ENCODE measurements at regions not wholly inside any gene's neighbourhood (a gene's known extent, or its start where the extent isn't known, plus 50 kb on each side); places are given as distances from the start of the nearest gene placed in this dataset.

DNA sequence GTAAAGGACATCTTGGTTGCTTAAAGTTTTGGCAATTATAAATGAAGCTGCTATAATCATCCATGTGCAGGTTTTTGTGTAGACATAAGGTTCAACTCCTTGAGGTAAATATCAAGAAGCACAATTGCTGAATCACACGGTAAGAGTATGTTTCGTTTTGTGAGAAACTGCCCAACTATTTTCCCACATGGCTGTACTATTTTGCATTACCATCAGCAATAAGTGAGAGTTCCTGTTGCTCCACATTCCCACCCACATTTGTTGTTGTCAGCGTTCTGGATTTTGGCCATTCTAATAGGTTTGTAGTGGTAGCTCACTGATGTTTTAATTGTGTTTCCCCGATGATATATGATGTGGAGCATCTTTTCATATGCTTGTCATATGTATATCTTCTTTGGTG, 118.5 kb upstream of the KCNMB2 start:
- Histone ChIP-seq H3K4ac (ENCODE audit: low read depth, low read length) (no peak overlapping the region), H2AK5ac (ENCODE audit: low read length) (no peak overlapping the region), H3K23ac (ENCODE audit: low read length) (no peak overlapping the region), H3K9ac (ENCODE audit: low read length) (no peak overlapping the region), H3K36me3 (ENCODE audit: control insufficient read depth in 1 of 2, insufficient read depth in 2 of 2, low read length in 2 of 2) (no peaks in the 10 kb centered on the region), H4K8ac (ENCODE audit: low read depth, low read length) (no peak overlapping the region), H3K79me2 (ENCODE audit: control insufficient read depth, insufficient read depth, low read length, poor library complexity) (no peaks in the 10 kb centered on the region), H3K4me3 (ENCODE audit: low read depth, low read length) (no peak overlapping the region), H3K27me3 (ENCODE audit: insufficient read depth, low read length) (no peaks in the 10 kb centered on the region), H3K79me1 (ENCODE audit: low read length) (no peaks in the 10 kb centered on the region), H3K14ac (ENCODE audit: low read length) (no peak overlapping the region), H4K91ac (ENCODE audit: low read depth, low read length) (no peak overlapping the region), H3K9me3 (ENCODE audit: insufficient read depth, low read depth, low read length) (no peaks in the 10 kb centered on the region), H2AFZ (ENCODE audit: insufficient read depth, low read length, poor library complexity) (no peak overlapping the region), H2BK120ac (ENCODE audit: insufficient read depth, low read length, poor library complexity) (no peak overlapping the region), H3K4me2 (ENCODE audit: low read length) (no peak overlapping the region), H3K4me1 (ENCODE audit: control insufficient read depth in 1 of 2, insufficient read depth in 2 of 2, low read length in 2 of 2) (no peaks in the 10 kb centered on the region), H2BK12ac (ENCODE audit: low read length) (no peak overlapping the region), H2BK5ac (ENCODE audit: low read depth, low read length, poor library complexity) (no peak overlapping the region), H3K18ac (ENCODE audit: low read length) (no peak overlapping the region), H3K27ac (ENCODE audit: low read depth, low read length) (no peak overlapping the region), H4K12ac (ENCODE audit: low read depth, low read length) (no peak overlapping the region)
- DNase-seq = peak; percentile 83 to 94
- no CpG with 5 or more reads among the region's 4 CpGs for WGBS (ENCODE audit: extremely low coverage, insufficient coverage, insufficient read length)

DNA sequence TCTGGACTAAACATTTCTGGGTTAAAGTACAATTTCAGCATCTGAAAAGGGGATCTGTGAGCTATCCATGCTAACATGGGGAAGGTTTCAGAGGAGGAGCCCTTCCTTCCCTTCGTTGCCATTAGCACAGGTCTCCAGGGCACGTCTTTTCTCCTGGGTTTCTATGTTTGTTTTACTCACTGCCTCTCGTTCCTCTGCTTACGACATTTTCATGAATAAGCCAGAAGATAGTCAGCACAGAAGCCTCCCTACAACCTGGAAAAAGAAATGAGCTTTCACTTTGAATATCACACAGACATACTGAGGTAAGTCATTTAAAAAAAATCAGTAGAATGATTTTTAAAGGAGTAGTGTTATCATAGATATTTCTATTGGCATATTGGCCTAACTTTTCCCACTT, 117.2 kb upstream of the KCNMB2 start:
- Histone ChIP-seq H3K27me3 (ENCODE audit: insufficient read depth, low read length) (no peaks in the 10 kb centered on the region), H2BK5ac (ENCODE audit: low read depth, low read length, poor library complexity) (no peak overlapping the region), H3K23ac (ENCODE audit: low read length) (no peak overlapping the region), H2AFZ (ENCODE audit: insufficient read depth, low read length, poor library complexity) (no peak overlapping the region), H3K4me1 (ENCODE audit: control insufficient read depth in 1 of 2, insufficient read depth in 2 of 2, low read length in 2 of 2) (no peaks in the 10 kb centered on the region), H2AK5ac (ENCODE audit: low read length) (no peak overlapping the region), H2BK12ac (ENCODE audit: low read length) (no peak overlapping the region), H3K27ac (ENCODE audit: low read depth, low read length) (no peak overlapping the region), H3K4ac (ENCODE audit: low read depth, low read length) (no peak overlapping the region), H3K4me2 (ENCODE audit: low read length) (no peak overlapping the region), H3K9me3 (ENCODE audit: insufficient read depth, low read depth, low read length) (no peaks in the 10 kb centered on the region), H2BK120ac (ENCODE audit: insufficient read depth, low read length, poor library complexity) (no peak overlapping the region), H4K91ac (ENCODE audit: low read depth, low read length) (no peak overlapping the region), H3K79me1 (ENCODE audit: low read length) (no peaks in the 10 kb centered on the region), H3K18ac (ENCODE audit: low read length) (no peak overlapping the region), H4K8ac (ENCODE audit: low read depth, low read length) (no peak overlapping the region), H3K36me3 (ENCODE audit: control insufficient read depth in 1 of 2, insufficient read depth in 2 of 2, low read length in 2 of 2) (no peaks in the 10 kb centered on the region), H3K9ac (ENCODE audit: low read length) (no peak overlapping the region), H3K14ac (ENCODE audit: low read length) (no peak overlapping the region), H4K12ac (ENCODE audit: low read depth, low read length) (no peak overlapping the region), H3K4me3 (ENCODE audit: low read depth, low read length) (no peak overlapping the region), H3K79me2 (ENCODE audit: control insufficient read depth, insufficient read depth, low read length, poor library complexity) (no peaks in the 10 kb centered on the region)
- no CpG with 5 or more reads among the region's 4 CpGs for WGBS (ENCODE audit: extremely low coverage, insufficient coverage, insufficient read length)
- DNase-seq = peak; percentile 4 to 45

DNA sequence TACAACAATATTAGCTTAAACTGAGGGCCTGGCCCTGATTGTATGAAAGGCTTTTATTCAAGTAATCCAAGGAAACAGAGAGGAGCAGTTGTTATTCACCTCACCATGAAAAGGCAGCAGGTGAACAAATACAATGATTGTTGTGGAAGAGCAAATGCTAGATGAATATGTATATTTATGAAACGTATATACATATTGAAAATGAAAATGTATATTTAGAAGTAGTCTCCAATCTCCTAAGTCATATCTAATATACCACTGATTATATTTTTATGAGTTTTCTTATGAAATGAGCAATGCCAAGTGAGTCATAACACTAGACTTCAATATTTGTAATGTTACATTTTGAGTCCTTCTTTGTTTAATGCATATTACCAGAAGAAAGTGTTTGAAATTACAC, 116.2 kb upstream of the KCNMB2 start:
- H3K79me1 ChIP-seq (ENCODE audit: low read length) = no peaks in the 10 kb centered on the region
- H3K27ac ChIP-seq (ENCODE audit: low read depth, low read length) = no peak overlapping the region
- DNase-seq = no peak
- no peak overlapping the region for H2BK120ac ChIP-seq (ENCODE audit: insufficient read depth, low read length, poor library complexity)
- H2BK5ac ChIP-seq (ENCODE audit: low read depth, low read length, poor library complexity) = no peak overlapping the region
- no CpG with 5 or more reads among the region's 1 CpG for WGBS (ENCODE audit: extremely low coverage, insufficient coverage, insufficient read length)
- no peak overlapping the region for H2AFZ ChIP-seq (ENCODE audit: insufficient read depth, low read length, poor library complexity)
- H4K8ac ChIP-seq (ENCODE audit: low read depth, low read length) = no peak overlapping the region
- no peaks in the 10 kb centered on the region for H3K27me3 ChIP-seq (ENCODE audit: insufficient read depth, low read length)
- no peak overlapping the region for H4K91ac ChIP-seq (ENCODE audit: low read depth, low read length)
- H2AK5ac ChIP-seq (ENCODE audit: low read length) = no peak overlapping the region
- no peak overlapping the region for H3K4me3 ChIP-seq (ENCODE audit: low read depth, low read length)
- H3K18ac ChIP-seq (ENCODE audit: low read length) = no peak overlapping the region
- no peaks in the 10 kb centered on the region for H3K79me2 ChIP-seq (ENCODE audit: control insufficient read depth, insufficient read depth, low read length, poor library complexity)
- no peaks in the 10 kb centered on the region for H3K36me3 ChIP-seq (ENCODE audit: control insufficient read depth in 1 of 2, insufficient read depth in 2 of 2, low read length in 2 of 2)
- no peak overlapping the region for H3K4ac ChIP-seq (ENCODE audit: low read depth, low read length)
- H3K14ac ChIP-seq (ENCODE audit: low read length) = no peak overlapping the region
- no peak overlapping the region for H4K12ac ChIP-seq (ENCODE audit: low read depth, low read length)
- no peak overlapping the region for H2BK12ac ChIP-seq (ENCODE audit: low read length)
- no peak overlapping the region for H3K4me2 ChIP-seq (ENCODE audit: low read length)
- H3K9ac ChIP-seq (ENCODE audit: low read length) = no peak overlapping the region
- no peak overlapping the region for H3K23ac ChIP-seq (ENCODE audit: low read length)
- no peaks in the 10 kb centered on the region for H3K4me1 ChIP-seq (ENCODE audit: control insufficient read depth in 1 of 2, insufficient read depth in 2 of 2, low read length in 2 of 2)
- no peaks in the 10 kb centered on the region for H3K9me3 ChIP-seq (ENCODE audit: insufficient read depth, low read depth, low read length)

DNA sequence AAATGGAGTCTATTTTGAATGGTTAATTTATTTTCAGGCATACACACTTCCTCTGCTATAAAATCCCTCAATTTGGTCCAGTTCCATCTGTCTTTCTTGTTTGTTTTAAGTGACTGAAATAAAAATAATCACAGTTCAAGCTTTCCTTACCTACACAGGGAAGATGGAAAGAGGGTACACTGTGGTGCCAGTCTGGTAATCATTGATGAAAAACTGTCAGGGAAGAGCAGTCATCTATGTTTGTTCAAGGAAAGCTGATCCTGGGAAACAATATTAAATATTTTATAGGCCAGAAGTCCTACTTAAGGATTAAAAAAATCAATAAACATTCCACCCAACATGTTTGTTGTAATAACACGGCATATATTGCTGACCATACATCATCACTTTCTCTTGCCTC, 115.2 kb upstream of the KCNMB2 start:
- Histone ChIP-seq H2BK5ac (ENCODE audit: low read depth, low read length, poor library complexity) (no peak overlapping the region), H4K91ac (ENCODE audit: low read depth, low read length) (no peak overlapping the region), H3K9me3 (ENCODE audit: insufficient read depth, low read depth, low read length) (no peaks in the 10 kb centered on the region), H3K27ac (ENCODE audit: low read depth, low read length) (no peak overlapping the region), H3K23ac (ENCODE audit: low read length) (no peak overlapping the region), H3K36me3 (ENCODE audit: control insufficient read depth in 1 of 2, insufficient read depth in 2 of 2, low read length in 2 of 2) (no peaks in the 10 kb centered on the region), H3K4me1 (ENCODE audit: control insufficient read depth in 1 of 2, insufficient read depth in 2 of 2, low read length in 2 of 2) (no peaks in the 10 kb centered on the region), H3K4me3 (ENCODE audit: low read depth, low read length) (no peak overlapping the region), H3K18ac (ENCODE audit: low read length) (no peak overlapping the region), H3K79me2 (ENCODE audit: control insufficient read depth, insufficient read depth, low read length, poor library complexity) (no peaks in the 10 kb centered on the region), H2BK120ac (ENCODE audit: insufficient read depth, low read length, poor library complexity) (no peak overlapping the region), H3K79me1 (ENCODE audit: low read length) (no peaks in the 10 kb centered on the region), H4K12ac (ENCODE audit: low read depth, low read length) (no peak overlapping the region), H3K14ac (ENCODE audit: low read length) (no peak overlapping the region), H2AFZ (ENCODE audit: insufficient read depth, low read length, poor library complexity) (no peak overlapping the region), H3K9ac (ENCODE audit: low read length) (no peak overlapping the region), H3K4me2 (ENCODE audit: low read length) (no peak overlapping the region), H4K8ac (ENCODE audit: low read depth, low read length) (no peak overlapping the region), H3K27me3 (ENCODE audit: insufficient read depth, low read length) (no peaks in the 10 kb centered on the region), H3K4ac (ENCODE audit: low read depth, low read length) (no peak overlapping the region), H2BK12ac (ENCODE audit: low read length) (no peak overlapping the region), H2AK5ac (ENCODE audit: low read length) (no peak overlapping the region)
- WGBS (ENCODE audit: extremely low coverage, insufficient coverage, insufficient read length) = no CpG with 5 or more reads among the region's 1 CpG
- no peak for DNase-seq

DNA sequence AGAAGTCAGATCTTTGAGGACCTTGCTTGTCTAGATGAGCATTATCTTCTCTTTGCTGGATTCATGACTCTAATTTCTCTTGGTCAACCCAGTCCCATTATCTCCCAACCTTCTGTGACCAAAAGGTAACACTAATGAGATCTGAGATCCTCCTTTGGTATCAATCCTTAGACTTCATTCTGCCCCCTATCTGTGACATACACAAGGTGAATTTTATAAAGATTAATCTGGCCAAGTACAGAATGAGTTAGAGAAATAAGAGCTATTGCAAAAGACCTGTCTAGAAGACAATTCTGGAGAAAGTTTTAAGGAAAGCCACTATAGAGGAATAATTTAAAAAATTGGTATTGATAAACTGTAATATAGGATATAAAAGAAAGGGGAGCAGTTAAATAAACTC, 113.8 kb upstream of the KCNMB2 start:
- H2BK5ac ChIP-seq (ENCODE audit: low read depth, low read length, poor library complexity) = no peak overlapping the region
- H4K12ac ChIP-seq (ENCODE audit: low read depth, low read length) = no peak overlapping the region
- no peak overlapping the region for H3K4me3 ChIP-seq (ENCODE audit: low read depth, low read length)
- no peaks in the 10 kb centered on the region for H3K4me1 ChIP-seq (ENCODE audit: control insufficient read depth in 1 of 2, insufficient read depth in 2 of 2, low read length in 2 of 2)
- no peak overlapping the region for H3K4me2 ChIP-seq (ENCODE audit: low read length)
- H4K91ac ChIP-seq (ENCODE audit: low read depth, low read length) = no peak overlapping the region
- H2AK5ac ChIP-seq (ENCODE audit: low read length) = no peak overlapping the region
- H3K9ac ChIP-seq (ENCODE audit: low read length) = no peak overlapping the region
- H3K23ac ChIP-seq (ENCODE audit: low read length) = no peak overlapping the region
- H3K36me3 ChIP-seq (ENCODE audit: control insufficient read depth in 1 of 2, insufficient read depth in 2 of 2, low read length in 2 of 2) = no peaks in the 10 kb centered on the region
- H3K27ac ChIP-seq (ENCODE audit: low read depth, low read length) = no peak overlapping the region
- H2BK12ac ChIP-seq (ENCODE audit: low read length) = no peak overlapping the region
- DNase-seq = no peak
- H3K79me1 ChIP-seq (ENCODE audit: low read length) = no peaks in the 10 kb centered on the region
- no peak overlapping the region for H2AFZ ChIP-seq (ENCODE audit: insufficient read depth, low read length, poor library complexity)
- H3K14ac ChIP-seq (ENCODE audit: low read length) = no peak overlapping the region
- no peak overlapping the region for H2BK120ac ChIP-seq (ENCODE audit: insufficient read depth, low read length, poor library complexity)
- no peak overlapping the region for H3K4ac ChIP-seq (ENCODE audit: low read depth, low read length)
- H3K9me3 ChIP-seq (ENCODE audit: insufficient read depth, low read depth, low read length) = no peaks in the 10 kb centered on the region
- no peaks in the 10 kb centered on the region for H3K79me2 ChIP-seq (ENCODE audit: control insufficient read depth, insufficient read depth, low read length, poor library complexity)
- H3K27me3 ChIP-seq (ENCODE audit: insufficient read depth, low read length) = no peaks in the 10 kb centered on the region
- no peak overlapping the region for H3K18ac ChIP-seq (ENCODE audit: low read length)
- H4K8ac ChIP-seq (ENCODE audit: low read depth, low read length) = no peak overlapping the region

Data from trophoblast cell (in vitro differentiated cells and primary cell).